GM12891 (cell line): ENCODE measurements at regions not wholly inside any gene's neighbourhood (a gene's known extent, or its start where the extent isn't known, plus 50 kb on each side); places are given as distances from the start of the nearest gene placed in this dataset.

Experiments used
- DNase-seq: peaks from one replicate; pipeline ENCODE4 v3.0.0; 2011; ENCODE audit warnings: low spot score; ENCODE audit not compliant: insufficient read length
- FAIRE-seq: peaks from 2 replicates; lab custom pipeline; 2011; peaks lifted over from hg19 to GRCh38; lab: Jason Lieb, UNC
- PAX5 ChIP-seq: IDR thresholded peaks from 2 replicates; pipeline ENCODE4 v1.6.1; 2011; ENCODE audit warnings: low read length, moderate library complexity, mild to moderate bottlenecking; ENCODE audit not compliant: insufficient read depth, severe bottlenecking
- POLR2A ChIP-seq: IDR thresholded peaks from 2 replicates; pipeline ENCODE4 v1.6.1; 2011; ENCODE audit warnings: low read depth, low read length, control low read depth
- POLR2AphosphoS5 ChIP-seq: IDR thresholded peaks from 2 replicates; pipeline ENCODE4 v1.6.1; 2011; ENCODE audit warnings: low read depth, low read length, control low read depth
- POU2F2 ChIP-seq: IDR thresholded peaks from 2 replicates; pipeline ENCODE4 v1.6.1; 2011; ENCODE audit warnings: low read depth, mild to moderate bottlenecking, control low read depth, low read length, moderate library complexity
- SPI1 ChIP-seq: IDR thresholded peaks from 2 replicates; pipeline ENCODE4 v1.6.1; 2011; ENCODE audit warnings: low read depth, low read length, control low read depth
- TAF1 ChIP-seq: IDR thresholded peaks from 2 replicates; pipeline ENCODE4 v1.6.1; 2011; ENCODE audit warnings: low read depth, low read length, control low read depth

DNA sequence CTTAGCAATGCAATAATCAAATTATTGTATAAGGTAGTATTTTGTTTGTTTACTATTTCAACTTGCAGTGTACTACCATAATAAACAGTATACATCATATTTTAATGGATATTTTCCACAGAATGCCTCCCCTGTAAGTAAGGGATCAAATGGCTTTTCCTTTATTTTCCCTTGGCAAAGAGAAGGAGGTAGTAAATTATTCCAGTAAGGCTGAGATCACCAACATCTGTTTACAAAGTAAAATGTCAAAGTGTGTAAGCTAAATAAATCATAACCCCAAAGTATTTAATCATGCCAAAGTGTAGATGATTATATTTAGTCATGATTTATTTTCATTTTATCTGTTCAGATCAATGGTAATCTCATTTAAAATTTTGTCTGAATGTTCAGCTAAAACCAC is 537.6 kb downstream of the PRDM9 start:
- TF ChIP-seq POLR2AphosphoS5 (no peak), POLR2A (no peak)
- DNase-seq (no peak), FAIRE-seq (no peak)

GRCh38 chr5:24053737-24054136 is 546.3 kb downstream of the PRDM9 start:
- DNase-seq = no peak

DNA sequence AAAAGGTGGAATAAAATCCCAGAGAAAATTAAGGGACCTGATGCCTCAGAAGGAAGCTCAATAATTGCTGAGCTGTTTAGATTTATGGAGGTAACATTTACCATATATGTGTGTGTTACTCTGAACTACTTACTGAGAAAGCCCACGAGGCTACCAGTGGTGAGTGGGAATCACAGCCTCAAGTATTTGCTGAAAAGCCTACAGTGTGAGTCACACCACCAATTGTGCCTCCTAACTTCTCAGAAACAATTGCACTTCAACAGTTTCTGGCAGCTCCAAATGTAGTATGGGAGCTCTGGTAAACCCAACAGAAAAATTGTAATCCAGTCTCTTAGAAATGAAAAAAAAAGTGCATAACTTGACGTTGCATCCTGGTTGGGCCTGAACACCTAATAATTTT is 551.6 kb downstream of the PRDM9 start:
- TF ChIP-seq POLR2AphosphoS5 (no peak), SPI1 (no peak), TAF1 (no peak), POLR2A (no peak), POU2F2 (no peak), PAX5 (no peak)
- no peak for FAIRE-seq
- DNase-seq = no peak

More at GRCh38 chr5:24053737-24054136, 546.3 kb downstream of the PRDM9 start:
- no peak for FAIRE-seq
- TF ChIP-seq POLR2A (no peak), POLR2AphosphoS5 (no peak), PAX5 (no peak), SPI1 (no peak), POU2F2 (no peak), TAF1 (no peak)

DNA sequence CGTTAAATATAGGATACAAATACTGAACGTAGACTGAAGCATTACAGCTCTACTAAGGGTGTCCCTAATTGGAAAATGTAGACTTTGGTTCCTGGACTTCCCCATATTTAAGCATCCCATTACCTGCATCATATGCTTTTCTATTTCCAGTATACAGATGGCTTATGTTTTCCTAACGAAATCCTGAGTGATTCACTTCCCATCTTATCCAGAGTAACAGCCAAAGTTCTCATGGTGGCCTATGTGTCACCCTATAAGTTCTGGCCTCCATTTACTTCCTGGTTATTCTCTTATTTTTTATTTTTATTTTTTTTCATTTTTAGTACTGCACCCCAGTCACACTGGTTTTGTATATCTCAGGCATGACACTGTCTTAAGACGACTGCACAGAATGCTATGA is 552.3 kb downstream of the PRDM9 start:
- TF ChIP-seq SPI1 (no peak), POU2F2 (no peak), POLR2A (no peak), PAX5 (no peak), POLR2AphosphoS5 (no peak), TAF1 (no peak)
- DNase-seq (no peak), FAIRE-seq (no peak)

DNA sequence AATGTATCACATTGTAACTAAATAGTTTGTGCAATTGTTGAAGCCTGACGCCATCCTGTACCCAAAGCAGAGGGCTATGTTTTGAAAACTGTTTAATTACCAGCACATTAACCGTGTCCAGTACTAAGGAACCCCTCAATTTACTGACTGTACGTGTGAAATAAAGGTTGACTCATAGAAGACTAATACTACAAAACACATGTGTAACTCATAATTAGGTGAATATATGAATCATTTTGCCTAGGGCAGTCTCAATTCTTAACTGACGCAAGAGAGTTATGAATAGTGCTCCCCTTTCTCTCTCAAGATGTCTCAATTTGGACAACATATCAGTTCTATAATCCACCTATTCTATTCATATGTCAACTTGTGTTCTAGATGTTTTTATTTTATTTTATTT is 558.4 kb downstream of the PRDM9 start:
- TF ChIP-seq PAX5 = no peak
- TF ChIP-seq POU2F2 = no peak
- TF ChIP-seq TAF1 = no peak
- no peak for TF ChIP-seq POLR2AphosphoS5
- TF ChIP-seq POLR2A = no peak
- no peak for TF ChIP-seq SPI1
- DNase-seq = no peak
- FAIRE-seq = no peak

- TF ChIP-seq PAX5 = no peak
- TF ChIP-seq POU2F2 = no peak
- no peak for TF ChIP-seq SPI1
- no peak for TF ChIP-seq POLR2AphosphoS5
- TF ChIP-seq POLR2A = no peak
- TF ChIP-seq TAF1 = no peak
- no peak for FAIRE-seq
- DNase-seq = no peak
These were observed 559.8 kb downstream of the PRDM9 start for GRCh38 chr5:24067208-24067607.

DNA sequence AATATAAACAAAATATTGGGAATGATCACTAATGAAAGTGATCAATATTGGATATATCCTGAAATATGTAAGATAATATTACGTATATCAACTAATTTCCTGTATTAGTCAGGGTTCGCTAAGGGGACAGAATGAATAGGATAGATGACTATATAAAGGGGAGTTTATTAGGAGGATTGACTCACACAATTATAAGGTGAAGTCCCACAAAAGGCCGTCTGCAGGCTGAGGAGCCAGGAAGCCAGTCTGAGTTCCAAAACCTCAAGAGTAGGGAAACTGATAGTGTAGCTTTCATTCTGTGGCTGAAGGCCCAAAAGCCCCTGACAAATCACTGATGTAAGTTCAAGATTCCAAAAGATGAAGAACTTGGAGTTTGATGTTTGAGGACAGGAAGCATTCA is 561.1 kb downstream of the PRDM9 start:
- no peak for FAIRE-seq
- DNase-seq = no peak
- TF ChIP-seq POLR2AphosphoS5 = no peak
- TF ChIP-seq PAX5 = no peak
- TF ChIP-seq SPI1 = no peak
- no peak for TF ChIP-seq POU2F2
- TF ChIP-seq TAF1 = no peak
- no peak for TF ChIP-seq POLR2A

- TF ChIP-seq POLR2A (no peak), SPI1 (no peak), POLR2AphosphoS5 (no peak), PAX5 (no peak), POU2F2 (no peak), TAF1 (no peak)
- FAIRE-seq (no peak), DNase-seq (no peak)
These were observed 565.7 kb downstream of the PRDM9 start for GRCh38 chr5:24073107-24073506.

- DNase-seq = no peak
- no peak for FAIRE-seq
- TF ChIP-seq POLR2AphosphoS5 (no peak), TAF1 (no peak), POU2F2 (no peak), SPI1 (no peak), PAX5 (no peak), POLR2A (no peak)
These were observed 564.7 kb downstream of the CDH10 start for GRCh38 chr5:24080046-24080445.

DNA sequence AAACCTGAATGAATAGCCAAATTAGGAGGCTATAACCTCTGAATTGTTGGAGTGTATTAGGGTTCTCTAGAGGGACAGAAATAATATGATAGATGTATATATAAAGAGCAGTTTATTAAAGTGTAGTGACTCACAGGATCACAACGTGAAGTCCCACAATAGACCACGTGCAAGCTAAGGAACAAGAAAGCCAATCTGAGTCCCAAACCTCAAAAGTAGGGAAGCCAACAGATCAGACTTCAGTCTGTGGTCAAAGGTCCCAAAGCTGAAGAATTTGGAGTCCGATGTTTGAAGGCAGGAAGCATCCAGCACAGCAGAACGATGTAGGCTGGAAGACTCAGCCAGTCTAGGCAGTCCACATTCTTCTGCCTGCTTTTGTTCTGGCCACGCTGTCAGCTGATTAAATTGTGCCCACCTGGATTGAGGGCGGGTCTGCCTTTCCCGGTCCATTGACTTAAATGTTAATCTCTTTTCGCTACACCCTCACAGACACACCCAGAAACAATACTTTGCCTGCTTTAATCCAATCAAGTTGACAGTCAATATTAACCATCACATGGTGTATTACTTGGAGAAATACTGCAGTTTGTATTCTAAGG is 550.6 kb downstream of the CDH10 start:
- FAIRE-seq = no peak

More for the DNA sequence above, 550.6 kb downstream of the CDH10 start:
- no peak for DNase-seq
- TF ChIP-seq POLR2AphosphoS5 (no peak), POU2F2 (no peak), POLR2A (no peak), SPI1 (no peak), PAX5 (no peak), TAF1 (no peak)
